ENCODE measurements at regions not wholly inside any gene's neighbourhood (a gene's known extent, or its start where the extent isn't known, plus 50 kb on each side); places are given as distances from the start of the nearest gene placed in this dataset.

DNA sequence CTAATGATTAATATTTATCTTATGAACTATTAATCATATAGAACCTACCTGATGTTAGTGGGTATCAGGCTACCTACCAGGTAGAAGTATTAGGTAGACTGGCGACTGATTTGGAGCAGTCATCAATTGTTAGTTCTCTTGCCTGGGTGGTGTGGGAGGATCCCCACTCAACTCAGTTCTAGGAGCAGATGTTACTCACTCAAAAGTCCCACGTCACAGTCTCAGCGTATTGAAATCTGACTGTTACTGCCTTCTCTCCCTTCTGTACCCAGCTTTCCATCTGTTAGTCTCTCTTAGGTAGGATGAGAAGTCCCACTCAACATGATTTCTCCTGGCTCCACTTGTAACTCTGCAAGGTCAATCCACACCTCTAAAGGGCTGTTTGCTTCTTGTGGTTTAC, 102.7 kb downstream of the OLFM4 start:
- Histone ChIP-seq H3K27me3 (ENCODE audit: control insufficient read depth, insufficient read depth, low read length) (no peaks in the 10 kb centered on the region), H3K4me1 (no peaks in the 10 kb centered on the region), H3K27ac (no peak overlapping the region), H3K36me3 (ENCODE audit: control insufficient read depth, insufficient read depth, low read length) (no peaks in the 10 kb centered on the region), H2AFZ (no peak overlapping the region), H3K4me2 (ENCODE audit: low read length) (no peak overlapping the region), H3K9me3 (ENCODE audit: control insufficient read depth, low read length) (no peaks in the 10 kb centered on the region), H3K79me2 (no peaks in the 10 kb centered on the region), H3K9ac (no peak overlapping the region), H3K4me3 (ENCODE audit: low read depth, low read length) (no peak overlapping the region)
- TF ChIP-seq CTCF (IDR thresholded peaks at IDR 0.05) = no peak

DNA sequence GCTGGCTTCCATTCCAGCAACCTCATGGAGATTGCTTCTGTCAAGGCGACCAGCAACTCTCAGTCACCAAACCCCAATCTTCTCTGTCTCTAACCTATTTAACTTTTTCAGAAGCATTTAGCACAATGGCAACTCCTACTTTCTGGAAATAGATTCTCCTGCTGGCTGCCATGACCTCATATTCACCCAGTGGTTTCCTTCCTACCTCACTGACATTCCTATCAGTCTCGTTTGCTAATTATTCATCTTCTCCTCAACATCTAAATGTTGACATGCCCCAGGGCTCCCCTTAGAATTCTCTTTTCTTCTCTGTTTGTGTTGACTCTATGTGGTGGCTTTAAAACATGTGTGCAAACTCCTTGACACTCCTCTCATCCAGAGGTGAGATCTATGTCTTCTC, 106.7 kb downstream of the OLFM4 start:
- no peak for TF ChIP-seq CTCF (IDR thresholded peaks at IDR 0.05)
- Histone ChIP-seq H2AFZ (no peak overlapping the region), H3K36me3 (ENCODE audit: control insufficient read depth, insufficient read depth, low read length) (no peaks in the 10 kb centered on the region), H3K27me3 (ENCODE audit: control insufficient read depth, insufficient read depth, low read length) (no peaks in the 10 kb centered on the region), H3K9me3 (ENCODE audit: control insufficient read depth, low read length) (no peaks in the 10 kb centered on the region), H3K4me1 (no peaks in the 10 kb centered on the region), H3K27ac (no peak overlapping the region), H3K4me3 (ENCODE audit: low read depth, low read length) (no peak overlapping the region), H3K79me2 (no peaks in the 10 kb centered on the region), H3K9ac (no peak overlapping the region), H3K4me2 (ENCODE audit: low read length) (no peak overlapping the region)

DNA sequence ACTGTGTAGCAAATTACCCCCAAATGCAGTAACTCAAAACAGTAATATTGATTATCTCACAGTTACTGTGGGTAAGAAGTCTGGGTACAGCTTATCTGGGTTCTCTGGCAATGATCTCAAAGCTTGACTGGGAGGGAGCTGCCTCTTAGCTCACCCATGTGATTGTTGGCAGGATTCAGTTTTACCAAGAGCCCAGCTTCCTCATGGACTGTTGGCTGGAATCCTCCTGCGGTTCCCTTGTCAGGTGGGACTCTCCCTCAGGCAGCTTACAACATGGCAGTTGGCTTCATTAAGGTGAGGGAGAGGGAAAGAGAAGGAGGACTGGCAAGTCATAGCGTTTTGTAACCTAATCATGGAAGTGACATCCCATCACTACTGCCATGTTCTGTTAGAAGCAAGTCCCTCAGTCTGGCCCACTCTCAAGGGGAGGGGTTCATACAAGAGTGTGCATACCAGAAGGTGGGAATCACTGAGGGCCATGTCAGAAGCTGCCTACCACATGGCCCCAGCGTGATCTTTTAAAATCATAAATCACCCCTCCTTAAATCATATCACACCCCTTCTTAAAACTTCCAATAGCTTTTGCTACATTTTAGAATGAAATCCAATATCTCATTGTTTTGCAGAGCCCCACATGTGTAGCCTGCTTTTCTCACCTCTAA, 108.1 kb downstream of the OLFM4 start:
- Histone ChIP-seq H3K4me3 (ENCODE audit: low read depth, low read length) (no peak overlapping the region), H3K79me2 (no peaks in the 10 kb centered on the region), H3K9ac (no peak overlapping the region), H3K36me3 (ENCODE audit: control insufficient read depth, insufficient read depth, low read length) (no peaks in the 10 kb centered on the region), H3K4me1 (no peaks in the 10 kb centered on the region), H3K27me3 (ENCODE audit: control insufficient read depth, insufficient read depth, low read length) (no peaks in the 10 kb centered on the region), H3K4me2 (ENCODE audit: low read length) (no peak overlapping the region), H3K9me3 (ENCODE audit: control insufficient read depth, low read length) (no peaks in the 10 kb centered on the region), H3K27ac (no peak overlapping the region), H2AFZ (no peak overlapping the region)
- TF ChIP-seq CTCF (IDR thresholded peaks at IDR 0.05) = no peak

- Histone ChIP-seq H3K4me1 (no peaks in the 10 kb centered on the region), H3K27ac (no peak overlapping the region), H3K36me3 (ENCODE audit: control insufficient read depth, insufficient read depth, low read length) (no peaks in the 10 kb centered on the region), H2AFZ (no peak overlapping the region), H3K4me2 (ENCODE audit: low read length) (no peak overlapping the region), H3K9me3 (ENCODE audit: control insufficient read depth, low read length) (no peaks in the 10 kb centered on the region), H3K79me2 (no peaks in the 10 kb centered on the region), H3K27me3 (ENCODE audit: control insufficient read depth, insufficient read depth, low read length) (no peaks in the 10 kb centered on the region), H3K4me3 (ENCODE audit: low read depth, low read length) (no peak overlapping the region), H3K9ac (no peak overlapping the region)
- TF ChIP-seq CTCF (IDR thresholded peaks at IDR 0.05) = no peak
These were observed 109.2 kb downstream of the OLFM4 start for GRCh38 chr13:53137779-53138178.

DNA sequence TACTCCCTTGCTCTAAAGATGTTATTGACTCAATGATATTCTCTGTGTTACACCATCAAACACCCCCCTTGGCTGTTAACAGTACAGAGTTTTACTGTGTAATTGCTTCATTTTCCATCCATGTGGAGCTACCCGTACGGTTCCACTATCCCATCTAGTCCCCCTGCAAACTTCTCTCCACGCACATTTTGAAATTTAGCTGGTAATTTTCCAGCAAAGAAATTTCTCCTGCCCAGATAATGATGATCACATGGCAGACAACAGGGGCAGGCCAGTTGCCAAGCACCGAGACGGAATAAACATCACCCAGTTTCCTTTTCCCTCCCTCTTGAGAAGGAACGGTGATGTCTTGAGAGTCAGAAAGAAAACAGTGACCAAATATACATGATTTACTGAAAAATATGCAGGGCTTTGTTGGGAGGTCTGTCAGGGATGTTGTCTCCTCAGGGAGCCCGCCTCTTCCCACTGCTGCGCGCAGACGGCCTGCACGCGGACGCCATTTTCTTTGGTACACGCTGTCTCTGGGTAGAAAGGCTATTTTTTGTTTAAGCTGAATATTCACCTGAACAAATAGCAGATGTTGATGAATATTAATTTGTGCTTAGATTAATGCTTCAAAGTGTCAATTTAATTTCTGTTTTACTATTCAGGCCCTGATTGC, 109.9 kb downstream of the OLFM4 start:
- no peak overlapping the region for H3K27ac ChIP-seq
- no peak overlapping the region for H3K4me3 ChIP-seq (ENCODE audit: low read depth, low read length)
- no peaks in the 10 kb centered on the region for H3K79me2 ChIP-seq
- no peak overlapping the region for H3K9ac ChIP-seq
- no peaks in the 10 kb centered on the region for H3K27me3 ChIP-seq (ENCODE audit: control insufficient read depth, insufficient read depth, low read length)
- TF ChIP-seq CTCF (IDR thresholded peaks at IDR 0.05) = no peak
- no peak overlapping the region for H2AFZ ChIP-seq
- H3K36me3 ChIP-seq (ENCODE audit: control insufficient read depth, insufficient read depth, low read length) = no peaks in the 10 kb centered on the region
- no peaks in the 10 kb centered on the region for H3K4me1 ChIP-seq
- H3K9me3 ChIP-seq (ENCODE audit: control insufficient read depth, low read length) = no peaks in the 10 kb centered on the region
- no peak overlapping the region for H3K4me2 ChIP-seq (ENCODE audit: low read length)
